ENCODE measurements at regions not wholly inside any gene's neighbourhood (a gene's known extent, or its start where the extent isn't known, plus 50 kb on each side); places are given as distances from the start of the nearest gene placed in this dataset.
"Not testable (repeated sequence)": the region's sequence is repeated elsewhere in the genome, so short reads cannot be mapped to it uniquely, and the experiment has no call there.

GRCh38 chr6:140671926-140672325 lies 1297.5 kb upstream of the CITED2 start:
- Mint-ChIP-seq H3K27ac (no peak overlapping the region), H3K4me1 (no peaks in the 10 kb centered on the region), H3K4me3 (no peak overlapping the region), H3K36me3 (no peaks in the 10 kb centered on the region), H3K9me3 (no peaks in the 10 kb centered on the region), H3K27me3 (no peaks in the 10 kb centered on the region)
- ATAC-seq (ENCODE audit: low read depth) (peak; percentile 45), DNase-seq (no peak)
- POLR2A ChIA-PET, result no interaction called here

GRCh38 chr6:140670021-140670420 lies 1295.6 kb upstream of the CITED2 start:
- Mint-ChIP-seq H3K36me3 (no peaks in the 10 kb centered on the region), H3K4me1 (no peaks in the 10 kb centered on the region), H3K4me3 (no peak overlapping the region), H3K27ac (no peak overlapping the region), H3K9me3 (no peaks in the 10 kb centered on the region), H3K27me3 (no peaks in the 10 kb centered on the region)
- DNase-seq (no peak), ATAC-seq (ENCODE audit: low read depth) (no peak)
- POLR2A ChIA-PET, result no interaction called here

GRCh38 chr6:140669321-140669720 lies 1294.9 kb upstream of the CITED2 start:
- Mint-ChIP-seq H3K4me3 (no peak overlapping the region), H3K9me3 (no peaks in the 10 kb centered on the region), H3K4me1 (no peaks in the 10 kb centered on the region), H3K27me3 (no peaks in the 10 kb centered on the region), H3K36me3 (no peaks in the 10 kb centered on the region), H3K27ac (no peak overlapping the region)
- DNase-seq (no peak), ATAC-seq (ENCODE audit: low read depth) (no peak)
- POLR2A ChIA-PET, result no interaction called here

GRCh38 chr6:140663772-140664171 lies 1289.3 kb upstream of the CITED2 start:
- POLR2A ChIA-PET, result no interaction called here
- peaks cover 1% of the 10 kb centered on the region for H3K27me3 Mint-ChIP-seq
- ATAC-seq (ENCODE audit: low read depth) (no peak), DNase-seq (no peak)
- H3K4me3 Mint-ChIP-seq, result no peak overlapping the region
- H3K36me3 Mint-ChIP-seq, result no peaks in the 10 kb centered on the region
- H3K9me3 Mint-ChIP-seq, result no peaks in the 10 kb centered on the region
- no peak overlapping the region for H3K27ac Mint-ChIP-seq
- H3K4me1 Mint-ChIP-seq, result no peaks in the 10 kb centered on the region

- Mint-ChIP-seq H3K4me3 (no peak overlapping the region), H3K27me3 (peaks cover 1% of the 10 kb centered on the region), H3K36me3 (no peaks in the 10 kb centered on the region), H3K9me3 (no peaks in the 10 kb centered on the region), H3K4me1 (no peaks in the 10 kb centered on the region), H3K27ac (no peak overlapping the region)
- ATAC-seq (ENCODE audit: low read depth) (no peak), DNase-seq (no peak)
- POLR2A ChIA-PET, result no interaction called here
Observed at GRCh38 chr6:140663094-140663493, 1288.6 kb upstream of the CITED2 start.

- no peaks in the 10 kb centered on the region for H3K4me1 Mint-ChIP-seq
- ATAC-seq (ENCODE audit: low read depth) (no peak), DNase-seq (no peak)
- H3K27me3 Mint-ChIP-seq, result peaks cover 1% of the 10 kb centered on the region
- H3K4me3 Mint-ChIP-seq, result no peak overlapping the region
- no peak overlapping the region for H3K27ac Mint-ChIP-seq
- H3K9me3 Mint-ChIP-seq, result no peaks in the 10 kb centered on the region
- POLR2A ChIA-PET, result no interaction called here
- H3K36me3 Mint-ChIP-seq, result no peaks in the 10 kb centered on the region
Observed at GRCh38 chr6:140661691-140662090, 1287.2 kb upstream of the CITED2 start.

- DNase-seq (no peak), ATAC-seq (ENCODE audit: low read depth) (no peak)
- Mint-ChIP-seq H3K9me3 (no peaks in the 10 kb centered on the region), H3K27me3 (peaks cover 5% of the 10 kb centered on the region), H3K4me3 (no peak overlapping the region), H3K4me1 (no peaks in the 10 kb centered on the region), H3K36me3 (no peaks in the 10 kb centered on the region), H3K27ac (no peak overlapping the region)
- POLR2A ChIA-PET, result no interaction called here
Observed at GRCh38 chr6:140660295-140660694, 1285.8 kb upstream of the CITED2 start.

GRCh38 chr6:140653972-140654371 lies 1279.5 kb upstream of the CITED2 start:
- Mint-ChIP-seq H3K36me3 (no peaks in the 10 kb centered on the region), H3K4me1 (no peaks in the 10 kb centered on the region), H3K27ac (no peak overlapping the region), H3K9me3 (peaks cover 1% of the 10 kb centered on the region), H3K27me3 (peaks cover 3% of the 10 kb centered on the region), H3K4me3 (no peak overlapping the region)
- no peak for DNase-seq
- POLR2A ChIA-PET, result no interaction called here
- no peak for ATAC-seq (ENCODE audit: low read depth)

GRCh38 chr6:140653506-140653905 lies 1279.1 kb upstream of the CITED2 start:
- H3K4me1 Mint-ChIP-seq, result no peaks in the 10 kb centered on the region
- DNase-seq (no peak), ATAC-seq (ENCODE audit: low read depth) (no peak)
- peaks cover 1% of the 10 kb centered on the region for H3K9me3 Mint-ChIP-seq
- H3K27ac Mint-ChIP-seq, result no peak overlapping the region
- POLR2A ChIA-PET, result no interaction called here
- H3K36me3 Mint-ChIP-seq, result no peaks in the 10 kb centered on the region
- H3K27me3 Mint-ChIP-seq, result peaks cover 3% of the 10 kb centered on the region
- no peak overlapping the region for H3K4me3 Mint-ChIP-seq

GRCh38 chr6:140649502-140649901 lies 1275.1 kb upstream of the CITED2 start:
- ATAC-seq (ENCODE audit: low read depth); H3K36me3 Mint-ChIP-seq; H3K27me3 Mint-ChIP-seq; POLR2A ChIA-PET; DNase-seq; H3K4me1 Mint-ChIP-seq; H3K27ac Mint-ChIP-seq; H3K9me3 Mint-ChIP-seq; H3K4me3 Mint-ChIP-seq: not testable (repeated sequence)

- H3K36me3 Mint-ChIP-seq; ATAC-seq (ENCODE audit: low read depth); H3K4me1 Mint-ChIP-seq; H3K4me3 Mint-ChIP-seq; H3K9me3 Mint-ChIP-seq; POLR2A ChIA-PET; H3K27me3 Mint-ChIP-seq; DNase-seq; H3K27ac Mint-ChIP-seq: not testable (repeated sequence)
Observed at GRCh38 chr6:140647322-140647721, 1272.9 kb upstream of the CITED2 start.

GRCh38 chr6:140644017-140644416 lies 1269.6 kb upstream of the CITED2 start:
- no peaks in the 10 kb centered on the region for H3K36me3 Mint-ChIP-seq
- H3K4me1 Mint-ChIP-seq, result no peaks in the 10 kb centered on the region
- no peak overlapping the region for H3K27ac Mint-ChIP-seq
- no peaks in the 10 kb centered on the region for H3K27me3 Mint-ChIP-seq
- peaks cover 3% of the 10 kb centered on the region for H3K9me3 Mint-ChIP-seq
- DNase-seq (no peak), ATAC-seq (ENCODE audit: low read depth) (no peak)
- no peak overlapping the region for H3K4me3 Mint-ChIP-seq
- POLR2A ChIA-PET, result no interaction called here

- no peak for DNase-seq
- no peak overlapping the region for H3K4me3 Mint-ChIP-seq
Observed at GRCh38 chr6:140641412-140641811, 1267.0 kb upstream of the CITED2 start.

GRCh38 chr6:140636908-140637402 lies 1262.5 kb upstream of the CITED2 start:
- DNase-seq, result no peak
- POLR2A ChIA-PET, result no interaction called here
- Mint-ChIP-seq H3K36me3 (no peaks in the 10 kb centered on the region), H3K4me1 (no peaks in the 10 kb centered on the region), H3K27me3 (no peaks in the 10 kb centered on the region), H3K27ac (no peak overlapping the region), H3K4me3 (no peak overlapping the region), H3K9me3 (no peaks in the 10 kb centered on the region)
- ATAC-seq (ENCODE audit: low read depth), result no peak

More at GRCh38 chr6:140641412-140641811, 1267.0 kb upstream of the CITED2 start:
- Mint-ChIP-seq H3K9me3 (peaks cover 3% of the 10 kb centered on the region), H3K36me3 (no peaks in the 10 kb centered on the region), H3K27me3 (no peaks in the 10 kb centered on the region), H3K27ac (no peak overlapping the region), H3K4me1 (no peaks in the 10 kb centered on the region)
- POLR2A ChIA-PET, result no interaction called here
- ATAC-seq (ENCODE audit: low read depth), result no peak

- H3K27me3 Mint-ChIP-seq, result no peaks in the 10 kb centered on the region
- POLR2A ChIA-PET, result no interaction called here
- no peak overlapping the region for H3K27ac Mint-ChIP-seq
- H3K4me1 Mint-ChIP-seq, result no peaks in the 10 kb centered on the region
- no peak overlapping the region for H3K4me3 Mint-ChIP-seq
- H3K9me3 Mint-ChIP-seq, result no peaks in the 10 kb centered on the region
- no peaks in the 10 kb centered on the region for H3K36me3 Mint-ChIP-seq
- ATAC-seq (ENCODE audit: low read depth) (no peak), DNase-seq (no peak)
Observed at GRCh38 chr6:140636271-140636907, 1261.9 kb upstream of the CITED2 start.

Measured in activated naive CD8-positive, alpha-beta T cell treated with anti-CD3 and anti-CD28 coated beads, Interleukin-2, amount 10 ng/mL, durations not matched to agents 7 days and 5 days (primary cell).